Fibroblast of pulmonary artery (primary cell): ENCODE measurements at regions not wholly inside any gene's neighbourhood (a gene's known extent, or its start where the extent isn't known, plus 50 kb on each side); places are given as distances from the start of the nearest gene placed in this dataset.
A peak's percentile ranks its signal among the peaks of the same experiment; 100 is the strongest.

ENCODE experiments used
- DNase-seq: peaks from one replicate; pipeline ENCODE4 v3.0.0-alpha.2; 2010; ENCODE audit warnings: low read depth
- H3K4me3 ChIP-seq: replicated peaks from 2 replicates; pipeline ENCODE4 v1.5.1; 2011; ENCODE audit warnings: low read depth, mild to moderate bottlenecking, control low read depth, low read length, moderate library complexity
- CTCF ChIP-seq: IDR thresholded peaks from 2 replicates; pipeline ENCODE4 v1.5.1; 2011; ENCODE audit warnings: mild to moderate bottlenecking, control low read depth, low read length, inconsistent platforms; ENCODE audit errors: missing control alignments

- no peak for TF ChIP-seq CTCF
- no peak for DNase-seq
- no peak overlapping the region for H3K4me3 ChIP-seq
Observed at GRCh38 chr11:131234221-131234620, 136.2 kb upstream of the NTM start.

- no peak overlapping the region for H3K4me3 ChIP-seq
- no peak for TF ChIP-seq CTCF
- DNase-seq, result no peak
Observed at GRCh38 chr11:131235328-131236298, 134.8 kb upstream of the NTM start.

GRCh38 chr11:131240421-131240820 lies 130.0 kb upstream of the NTM start:
- no peak overlapping the region for H3K4me3 ChIP-seq
- TF ChIP-seq CTCF, result no peak
- no peak for DNase-seq

- DNase-seq, result no peak
- TF ChIP-seq CTCF, result no peak
- no peak overlapping the region for H3K4me3 ChIP-seq
Observed at GRCh38 chr11:131242476-131243000, 127.9 kb upstream of the NTM start.

GRCh38 chr11:131246156-131246555 lies 124.3 kb upstream of the NTM start:
- no peak for TF ChIP-seq CTCF
- no peak overlapping the region for H3K4me3 ChIP-seq
- DNase-seq, result no peak

- no peak overlapping the region for H3K4me3 ChIP-seq
- DNase-seq, result no peak
- peak; percentile 11 for TF ChIP-seq CTCF
Observed at GRCh38 chr11:131246663-131247062, 123.8 kb upstream of the NTM start.
